OCI-LY1 (cell line): ENCODE measurements at regions not wholly inside any gene's neighbourhood (a gene's known extent, or its start where the extent isn't known, plus 50 kb on each side); places are given as distances from the start of the nearest gene placed in this dataset.

Source experiments
- H2AFZ ChIP-seq: fragments of 200-600 bp; sonication (generic), shearing (Covaris generic); 2 replicates; pipeline ENCODE4 v1.6.0; 2014; ENCODE audit warnings: antibody characterized with exemption, mild to moderate bottlenecking, low read length
- H3F3A ChIP-seq: fragments of 200-600 bp; sonication (generic), shearing (Covaris generic); 2 replicates; pipeline ENCODE4 v1.6.0; 2014; ENCODE audit warnings: mild to moderate bottlenecking, antibody characterized with exemption, low read length, moderate library complexity; ENCODE audit not compliant: insufficient read depth
- H3K27ac ChIP-seq: fragments of 200-600 bp; sonication (generic); 2 replicates; pipeline ENCODE4 v1.5.1; 2014; ENCODE audit warnings: low read length, mixed run types, mild to moderate bottlenecking, low read depth; ENCODE audit not compliant: poor library complexity, severe bottlenecking
- H3K27me3 ChIP-seq: fragments of 200-600 bp; sonication (generic); 2 replicates; pipeline ENCODE4 v1.6.0; 2014; ENCODE audit warnings: antibody characterized with exemption, mild to moderate bottlenecking, low read length, moderate library complexity; ENCODE audit not compliant: insufficient read depth
- H3K36me3 ChIP-seq: fragments of 200-600 bp; sonication (generic); 2 replicates; pipeline ENCODE4 v1.6.1; 2014; ENCODE audit warnings: mild to moderate bottlenecking, antibody characterized with exemption, low read length, moderate library complexity, mixed read lengths; ENCODE audit not compliant: insufficient read depth
- H3K4me1 ChIP-seq: fragments of 200-600 bp; sonication (generic); 2 replicates; pipeline ENCODE4 v1.5.1; 2014; ENCODE audit warnings: mild to moderate bottlenecking, low read length, moderate library complexity; ENCODE audit not compliant: insufficient read depth, severe bottlenecking
- H3K4me2 ChIP-seq: fragments of 200-600 bp; sonication (generic), shearing (Covaris generic); 2 replicates; pipeline ENCODE4 v1.6.1; 2014; ENCODE audit warnings: low read length
- H3K4me3 ChIP-seq: fragments of 200-600 bp; sonication (generic); 2 replicates; pipeline ENCODE4 v1.5.1; 2014; ENCODE audit warnings: low read length, low read depth, mild to moderate bottlenecking, mixed read lengths; ENCODE audit not compliant: poor library complexity, severe bottlenecking
- H3K79me2 ChIP-seq: fragments of 200-600 bp; shearing (Covaris generic); 2 replicates; pipeline ENCODE4 v1.6.1; 2016; ENCODE audit warnings: mixed run types, low read length, mixed read lengths; ENCODE audit not compliant: insufficient read depth
- H3K9ac ChIP-seq: fragments of 200-600 bp; sonication (generic), shearing (Covaris generic); 2 replicates; pipeline ENCODE4 v1.6.1; 2014; ENCODE audit warnings: mild to moderate bottlenecking, low read length, mixed read lengths
- H3K9me2 ChIP-seq: fragments of 200-600 bp; sonication (generic), shearing (Covaris generic); 2 replicates; pipeline ENCODE4 v1.6.1; 2014; ENCODE audit warnings: low read depth, mild to moderate bottlenecking, low read length, mixed read lengths
- H3K9me3 ChIP-seq: fragments of 200-600 bp; shearing (Covaris generic); 2 replicates; pipeline ENCODE4 v1.6.1; 2014; ENCODE audit warnings: low read length, mixed read lengths
- H4K20me1 ChIP-seq: fragments of 200-600 bp; sonication (generic), shearing (Covaris generic); 2 replicates; pipeline ENCODE4 v1.6.0; 2016; ENCODE audit warnings: mild to moderate bottlenecking, low read length; ENCODE audit not compliant: insufficient read depth
- CTCF ChIP-seq: fragments of 200-600 bp; sonication (generic), shearing (Covaris generic); IDR thresholded peaks from 2 replicates; pipeline ENCODE4 v1.5.1; 2017; ENCODE audit warnings: mild to moderate bottlenecking, antibody characterized with exemption, low read length, moderate library complexity, mixed read lengths
- EZH2 ChIP-seq: fragments of 200-600 bp; sonication (generic), shearing (Covaris generic); IDR thresholded peaks from 2 replicates; pipeline ENCODE4 v1.8.0; 2017; ENCODE audit warnings: borderline replicate concordance, mixed run types, mild to moderate bottlenecking, antibody characterized with exemption, low read length, moderate library complexity, mixed read lengths

DNA sequence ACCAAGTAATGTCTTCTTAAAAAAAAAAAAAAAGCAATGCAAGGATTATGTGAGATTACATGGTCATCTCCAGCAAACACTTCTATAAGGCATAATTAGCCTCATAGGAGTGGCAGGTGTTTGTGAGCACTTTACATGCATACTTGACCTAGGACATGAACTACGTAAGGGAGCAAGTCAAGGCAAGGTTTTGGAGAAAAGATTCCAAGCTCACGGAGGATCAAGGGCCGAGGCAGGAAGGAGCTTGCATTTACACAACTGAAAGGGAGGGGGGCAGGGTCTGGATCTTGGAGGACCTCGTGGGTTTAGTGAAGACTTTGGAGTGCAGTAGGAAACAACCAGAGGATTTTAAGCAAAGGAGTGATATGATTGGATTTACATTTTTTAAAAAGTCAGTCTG lies 112.5 kb downstream of the CCER1 start:
- Histone ChIP-seq H3F3A (no peaks in the 10 kb centered on the region), H3K36me3 (no peaks in the 10 kb centered on the region), H3K4me3 (no peak overlapping the region), H2AFZ (no peak overlapping the region), H3K9ac (no peak overlapping the region), H3K4me1 (no peaks in the 10 kb centered on the region), H4K20me1 (no peaks in the 10 kb centered on the region), H3K79me2 (no peaks in the 10 kb centered on the region), H3K27ac (no peak overlapping the region), H3K4me2 (no peak overlapping the region), H3K9me3 (no peaks in the 10 kb centered on the region), H3K9me2 (no peaks in the 10 kb centered on the region), H3K27me3 (no peaks in the 10 kb centered on the region)
- TF ChIP-seq CTCF (no peak), EZH2 (no peak)

GRCh38 chr12:90841336-90841735 lies 113.6 kb downstream of the CCER1 start:
- no peaks in the 10 kb centered on the region for H3K36me3 ChIP-seq
- H3K4me3 ChIP-seq: no peak overlapping the region
- no peaks in the 10 kb centered on the region for H4K20me1 ChIP-seq
- no peak overlapping the region for H2AFZ ChIP-seq
- H3K27ac ChIP-seq: no peak overlapping the region
- TF ChIP-seq EZH2: no peak
- no peak for TF ChIP-seq CTCF
- no peaks in the 10 kb centered on the region for H3K9me3 ChIP-seq
- H3K9ac ChIP-seq: no peak overlapping the region
- no peaks in the 10 kb centered on the region for H3K4me1 ChIP-seq
- H3K79me2 ChIP-seq: no peaks in the 10 kb centered on the region
- H3F3A ChIP-seq: no peaks in the 10 kb centered on the region
- no peak overlapping the region for H3K4me2 ChIP-seq
- no peaks in the 10 kb centered on the region for H3K27me3 ChIP-seq
- no peaks in the 10 kb centered on the region for H3K9me2 ChIP-seq

- Histone ChIP-seq H3K4me3 (no peak overlapping the region), H3K9ac (no peak overlapping the region), H3K27ac (no peak overlapping the region), H3K9me2 (no peaks in the 10 kb centered on the region), H3K36me3 (no peaks in the 10 kb centered on the region), H4K20me1 (no peaks in the 10 kb centered on the region), H3K4me1 (no peaks in the 10 kb centered on the region), H3K4me2 (no peak overlapping the region), H3K79me2 (no peaks in the 10 kb centered on the region), H2AFZ (no peak overlapping the region), H3K9me3 (no peaks in the 10 kb centered on the region), H3F3A (no peaks in the 10 kb centered on the region), H3K27me3 (no peaks in the 10 kb centered on the region)
- TF ChIP-seq EZH2: no peak
- no peak for TF ChIP-seq CTCF
Observed at GRCh38 chr12:90839346-90839745, 115.6 kb downstream of the CCER1 start.
